ENCODE measurements at regions not wholly inside any gene's neighbourhood (a gene's known extent, or its start where the extent isn't known, plus 50 kb on each side); places are given as distances from the start of the nearest gene placed in this dataset.

- no peak overlapping the region for H3K4me3 ChIP-seq (ENCODE audit: insufficient read depth, low read length, poor library complexity, severe bottlenecking)
- H3K27ac ChIP-seq (ENCODE audit: low read depth, low read length), result no peak overlapping the region
- no peaks in the 10 kb centered on the region for H3K79me2 ChIP-seq (ENCODE audit: insufficient read depth, low read length)
- H3K27me3 ChIP-seq (ENCODE audit: low read length), result no peaks in the 10 kb centered on the region
- H3F3A ChIP-seq (ENCODE audit: insufficient read depth), result no peaks in the 10 kb centered on the region
- no peak overlapping the region for H3K4me2 ChIP-seq (ENCODE audit: low read depth, low read length, poor library complexity, severe bottlenecking)
- no peak for TF ChIP-seq CTCF (IDR thresholded peaks at IDR 0.05; ENCODE audit: insufficient read depth, low read length, poor library complexity, severe bottlenecking)
- no peak for TF ChIP-seq EZH2phosphoT487 (conservative IDR thresholded peaks at IDR 0.05; ENCODE audit: low read length)
- no peaks in the 10 kb centered on the region for H3K36me3 ChIP-seq (ENCODE audit: low read length)
- no peak overlapping the region for H3K9ac ChIP-seq (ENCODE audit: low read length)
- no peak overlapping the region for H2AFZ ChIP-seq (ENCODE audit: low read depth, low read length, severe bottlenecking)
- no peaks in the 10 kb centered on the region for H3K9me2 ChIP-seq (replicated peaks; ENCODE audit: insufficient read depth, low read length)
- no peaks in the 10 kb centered on the region for H3K9me3 ChIP-seq (ENCODE audit: insufficient read depth, low read length)
- no peaks in the 10 kb centered on the region for H4K20me1 ChIP-seq (ENCODE audit: low read depth, low read length)
Observed at GRCh38 chr17:69712801-69713311, 298.4 kb downstream of the MAP2K6 start.

- H3K27me3 ChIP-seq (ENCODE audit: low read length), result no peaks in the 10 kb centered on the region
- no peak overlapping the region for H2AFZ ChIP-seq (ENCODE audit: low read depth, low read length, severe bottlenecking)
- no peak overlapping the region for H3K4me2 ChIP-seq (ENCODE audit: low read depth, low read length, poor library complexity, severe bottlenecking)
Observed at GRCh38 chr17:69713815-69714214, 299.3 kb downstream of the MAP2K6 start.

DNA sequence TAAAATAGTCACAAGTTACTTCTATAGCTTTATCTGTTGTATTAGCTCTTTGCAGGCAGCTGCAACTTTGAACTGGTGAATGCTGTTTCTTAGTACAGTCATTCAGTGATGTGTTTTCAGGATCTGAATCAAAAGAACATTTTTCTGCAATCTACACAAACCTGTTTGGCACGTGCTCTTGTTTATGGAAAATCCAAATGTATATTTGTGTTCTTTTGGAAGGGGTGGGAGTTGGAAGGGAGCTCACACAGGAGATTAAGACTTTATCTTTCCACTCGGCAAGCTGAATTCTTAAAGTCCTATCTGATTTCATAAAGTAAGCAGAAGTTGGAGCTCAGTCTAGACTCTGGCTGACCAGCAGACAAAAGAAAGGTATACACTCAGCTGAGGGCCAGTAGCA, 300.2 kb downstream of the MAP2K6 start:
- Histone ChIP-seq H3K9me2 (replicated peaks; ENCODE audit: insufficient read depth, low read length) (no peaks in the 10 kb centered on the region), H3K36me3 (ENCODE audit: low read length) (no peaks in the 10 kb centered on the region), H3K9me3 (ENCODE audit: insufficient read depth, low read length) (no peaks in the 10 kb centered on the region), H3K79me2 (ENCODE audit: insufficient read depth, low read length) (no peaks in the 10 kb centered on the region), H3K27ac (ENCODE audit: low read depth, low read length) (no peak overlapping the region), H3F3A (ENCODE audit: insufficient read depth) (no peaks in the 10 kb centered on the region), H2AFZ (ENCODE audit: low read depth, low read length, severe bottlenecking) (no peak overlapping the region), H3K4me3 (ENCODE audit: insufficient read depth, low read length, poor library complexity, severe bottlenecking) (no peak overlapping the region), H3K27me3 (ENCODE audit: low read length) (no peaks in the 10 kb centered on the region), H4K20me1 (ENCODE audit: low read depth, low read length) (no peaks in the 10 kb centered on the region), H3K4me2 (ENCODE audit: low read depth, low read length, poor library complexity, severe bottlenecking) (no peak overlapping the region), H3K9ac (ENCODE audit: low read length) (no peak overlapping the region)
- TF ChIP-seq EZH2phosphoT487 (conservative IDR thresholded peaks at IDR 0.05; ENCODE audit: low read length) (no peak), CTCF (IDR thresholded peaks at IDR 0.05; ENCODE audit: insufficient read depth, low read length, poor library complexity, severe bottlenecking) (no peak)

More at GRCh38 chr17:69713815-69714214, 299.3 kb downstream of the MAP2K6 start:
- H3K4me3 ChIP-seq (ENCODE audit: insufficient read depth, low read length, poor library complexity, severe bottlenecking), result no peak overlapping the region
- H3K27ac ChIP-seq (ENCODE audit: low read depth, low read length), result no peak overlapping the region
- no peaks in the 10 kb centered on the region for H4K20me1 ChIP-seq (ENCODE audit: low read depth, low read length)
- no peaks in the 10 kb centered on the region for H3K36me3 ChIP-seq (ENCODE audit: low read length)
- H3K9me3 ChIP-seq (ENCODE audit: insufficient read depth, low read length), result no peaks in the 10 kb centered on the region
- no peaks in the 10 kb centered on the region for H3K79me2 ChIP-seq (ENCODE audit: insufficient read depth, low read length)
- H3K9ac ChIP-seq (ENCODE audit: low read length), result no peak overlapping the region
- TF ChIP-seq EZH2phosphoT487 (conservative IDR thresholded peaks at IDR 0.05; ENCODE audit: low read length), result no peak
- no peak for TF ChIP-seq CTCF (IDR thresholded peaks at IDR 0.05; ENCODE audit: insufficient read depth, low read length, poor library complexity, severe bottlenecking)
- H3F3A ChIP-seq (ENCODE audit: insufficient read depth), result no peaks in the 10 kb centered on the region
- no peaks in the 10 kb centered on the region for H3K9me2 ChIP-seq (replicated peaks; ENCODE audit: insufficient read depth, low read length)

Measured in SU-DHL-6 (cell line).